ENCODE measurements at regions not wholly inside any gene's neighbourhood (a gene's known extent, or its start where the extent isn't known, plus 50 kb on each side); places are given as distances from the start of the nearest gene placed in this dataset.
"Not testable (repeated sequence)": the region's sequence is repeated elsewhere in the genome, so short reads cannot be mapped to it uniquely, and the experiment has no call there.

DNA sequence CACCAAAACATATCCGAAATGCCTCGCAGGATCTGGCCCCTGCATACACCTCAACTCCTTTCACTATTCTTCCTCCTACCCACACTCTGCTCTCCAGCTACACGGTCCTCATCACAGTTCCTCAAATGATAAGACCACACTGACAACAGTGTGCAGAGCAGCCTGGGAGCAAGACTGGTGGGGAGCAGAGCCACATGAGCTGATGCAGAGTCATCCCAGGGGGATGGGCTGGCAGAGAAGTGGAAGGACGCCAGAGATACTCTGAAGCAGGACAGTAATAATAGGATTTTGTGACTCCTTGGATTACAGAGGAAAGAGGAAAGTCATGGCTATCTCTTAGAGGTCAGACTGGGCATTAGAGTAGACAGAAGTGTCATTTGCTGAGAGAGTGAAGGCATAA, 167.2 kb downstream of the AVL9 start:
- H3K9me3 ChIP-seq; H3K4me3 ChIP-seq; H3K4me1 ChIP-seq; H3K27me3 ChIP-seq; DNase-seq (ENCODE audit: low spot score in 2 of 2); H3K36me3 ChIP-seq; H3K27ac ChIP-seq: not testable (repeated sequence)
- WGBS: 83% methylated on average over 4 of the region's 4 CpGs

DNA sequence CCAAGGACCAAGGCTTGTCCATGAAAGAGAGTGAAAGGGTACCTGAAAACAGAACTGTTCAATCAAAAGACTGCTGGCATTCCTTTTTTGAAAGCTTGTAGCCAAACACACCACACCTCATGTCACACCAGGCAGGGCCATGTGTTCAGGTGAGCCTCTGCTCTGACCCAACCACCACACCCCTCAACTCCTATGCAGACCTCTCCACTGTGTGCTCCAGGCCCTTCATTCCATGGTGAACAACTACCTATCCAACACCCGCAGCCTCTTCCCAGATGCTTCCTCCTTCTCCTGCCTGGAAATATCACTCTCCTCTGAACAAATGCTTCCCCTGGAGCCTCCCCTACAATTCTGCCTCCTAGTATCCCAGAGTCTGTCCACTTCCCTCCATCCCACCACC, 166.6 kb downstream of the AVL9 start:
- TF ChIP-seq EP300 (IDR thresholded peaks at IDR 0.05) (no peak), POLR2AphosphoS5 (IDR thresholded peaks at IDR 0.05) (no peak), POLR2A (IDR thresholded peaks at IDR 0.05) (no peak)
- TF ChIP-seq, protein P1, sequence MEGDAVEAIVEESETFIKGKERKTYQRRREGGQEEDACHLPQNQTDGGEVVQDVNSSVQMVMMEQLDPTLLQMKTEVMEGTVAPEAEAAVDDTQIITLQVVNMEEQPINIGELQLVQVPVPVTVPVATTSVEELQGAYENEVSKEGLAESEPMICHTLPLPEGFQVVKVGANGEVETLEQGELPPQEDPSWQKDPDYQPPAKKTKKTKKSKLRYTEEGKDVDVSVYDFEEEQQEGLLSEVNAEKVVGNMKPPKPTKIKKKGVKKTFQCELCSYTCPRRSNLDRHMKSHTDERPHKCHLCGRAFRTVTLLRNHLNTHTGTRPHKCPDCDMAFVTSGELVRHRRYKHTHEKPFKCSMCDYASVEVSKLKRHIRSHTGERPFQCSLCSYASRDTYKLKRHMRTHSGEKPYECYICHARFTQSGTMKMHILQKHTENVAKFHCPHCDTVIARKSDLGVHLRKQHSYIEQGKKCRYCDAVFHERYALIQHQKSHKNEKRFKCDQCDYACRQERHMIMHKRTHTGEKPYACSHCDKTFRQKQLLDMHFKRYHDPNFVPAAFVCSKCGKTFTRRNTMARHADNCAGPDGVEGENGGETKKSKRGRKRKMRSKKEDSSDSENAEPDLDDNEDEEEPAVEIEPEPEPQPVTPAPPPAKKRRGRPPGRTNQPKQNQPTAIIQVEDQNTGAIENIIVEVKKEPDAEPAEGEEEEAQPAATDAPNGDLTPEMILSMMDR (IDR thresholded peaks at IDR 0.05): no peak
- Histone ChIP-seq H3K36me3 (no peaks in the 10 kb centered on the region), H3K4me1 (no peaks in the 10 kb centered on the region), H3K27me3 (no peaks in the 10 kb centered on the region), H3K9me3 (no peaks in the 10 kb centered on the region), H3K27ac (no peak overlapping the region), H3K4me3 (no peak overlapping the region)
- DNase-seq (ENCODE audit: low spot score in 2 of 2): no peak
- 96% methylated on average over 1 of the region's 1 CpG for WGBS

DNA sequence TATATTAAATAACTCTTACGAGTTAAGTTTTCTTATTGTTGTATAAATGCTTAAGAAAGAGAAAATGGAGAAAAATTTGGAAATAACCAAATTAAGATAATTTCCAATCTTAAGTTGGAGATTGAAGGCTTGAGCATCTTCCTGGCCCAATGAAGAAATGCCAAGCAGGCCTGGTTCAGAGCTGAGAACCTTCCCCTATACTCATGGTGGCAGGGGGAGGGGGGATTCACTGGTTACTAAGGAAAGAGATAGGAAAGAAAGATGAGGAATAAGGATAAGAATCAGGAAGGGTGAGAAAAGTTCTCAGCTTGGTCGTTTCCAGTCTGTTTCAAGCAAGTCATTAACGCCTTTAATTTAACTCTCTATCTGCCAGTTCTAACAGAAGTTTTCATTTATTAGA, 166.2 kb downstream of the AVL9 start:
- H3K36me3 ChIP-seq: no peaks in the 10 kb centered on the region
- TF ChIP-seq POLR2AphosphoS5 (IDR thresholded peaks at IDR 0.05) (no peak), EP300 (IDR thresholded peaks at IDR 0.05) (no peak), POLR2A (IDR thresholded peaks at IDR 0.05) (no peak)
- TF ChIP-seq, protein P1 (IDR thresholded peaks at IDR 0.05): no peak
- no peak for DNase-seq (ENCODE audit: low spot score in 2 of 2)
- H3K4me3 ChIP-seq: no peak overlapping the region
- H3K9me3 ChIP-seq: no peaks in the 10 kb centered on the region
- no peaks in the 10 kb centered on the region for H3K27me3 ChIP-seq
- H3K27ac ChIP-seq: no peak overlapping the region
- H3K4me1 ChIP-seq: no peaks in the 10 kb centered on the region
- 60% methylated on average over 3 of the region's 3 CpGs for WGBS

DNA sequence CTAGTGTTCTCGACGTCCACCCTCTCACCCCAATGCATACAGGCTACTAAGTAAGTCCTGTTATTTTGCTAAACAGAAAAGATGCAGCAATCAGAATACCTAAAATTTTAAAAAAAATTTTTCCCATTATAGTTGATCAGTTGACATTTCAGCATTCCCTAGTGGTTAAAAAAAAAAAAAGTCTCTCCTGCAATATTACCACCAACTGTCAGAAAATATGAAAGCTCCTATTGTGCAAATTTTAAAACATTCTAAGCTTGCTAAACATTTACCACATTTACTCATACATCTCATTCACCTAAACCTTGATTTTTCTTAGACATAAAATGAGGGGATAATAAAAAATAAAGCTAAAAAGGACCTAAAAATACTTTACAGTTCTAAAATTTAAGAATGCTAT, 165.6 kb downstream of the AVL9 start:
- H3K36me3 ChIP-seq: no peaks in the 10 kb centered on the region
- WGBS: 65% methylated on average over 2 of the region's 2 CpGs
- no peak overlapping the region for H3K4me3 ChIP-seq
- no peaks in the 10 kb centered on the region for H3K9me3 ChIP-seq
- TF ChIP-seq POLR2AphosphoS5 (IDR thresholded peaks at IDR 0.05) (no peak), EP300 (IDR thresholded peaks at IDR 0.05) (no peak), POLR2A (IDR thresholded peaks at IDR 0.05) (no peak)
- TF ChIP-seq, protein P1 (IDR thresholded peaks at IDR 0.05): no peak
- H3K4me1 ChIP-seq: no peaks in the 10 kb centered on the region
- no peak overlapping the region for H3K27ac ChIP-seq
- H3K27me3 ChIP-seq: no peaks in the 10 kb centered on the region
- DNase-seq (ENCODE audit: low spot score in 2 of 2): no peak

- 91% methylated on average over 9 of the region's 9 CpGs for WGBS
- no peaks in the 10 kb centered on the region for H3K36me3 ChIP-seq
- H3K9me3 ChIP-seq: no peaks in the 10 kb centered on the region
- no peak for DNase-seq (ENCODE audit: low spot score in 2 of 2)
- H3K4me3 ChIP-seq: no peak overlapping the region
- no peak for TF ChIP-seq POLR2A (IDR thresholded peaks at IDR 0.05)
- no peak for TF ChIP-seq EP300 (IDR thresholded peaks at IDR 0.05)
- no peak for TF ChIP-seq POLR2AphosphoS5 (IDR thresholded peaks at IDR 0.05)
- TF ChIP-seq, protein P1 (IDR thresholded peaks at IDR 0.05): no peak
- H3K4me1 ChIP-seq: no peaks in the 10 kb centered on the region
- H3K27me3 ChIP-seq: no peaks in the 10 kb centered on the region
- no peak overlapping the region for H3K27ac ChIP-seq
Measured at GRCh38 chr7:32659853-32660252, 164.6 kb downstream of the AVL9 start.

- Histone ChIP-seq H3K9me3 (no peaks in the 10 kb centered on the region), H3K4me1 (no peaks in the 10 kb centered on the region), H3K27ac (no peak overlapping the region), H3K4me3 (no peak overlapping the region), H3K36me3 (no peaks in the 10 kb centered on the region), H3K27me3 (no peaks in the 10 kb centered on the region)
- 83% methylated on average over 2 of the region's 2 CpGs for WGBS
- DNase-seq (ENCODE audit: low spot score in 2 of 2): no peak
- TF ChIP-seq EP300 (IDR thresholded peaks at IDR 0.05): no peak
- TF ChIP-seq, protein P1 (IDR thresholded peaks at IDR 0.05): no peak
- no peak for TF ChIP-seq POLR2A (IDR thresholded peaks at IDR 0.05)
- no peak for TF ChIP-seq POLR2AphosphoS5 (IDR thresholded peaks at IDR 0.05)
Measured at GRCh38 chr7:32658467-32658869, 163.2 kb downstream of the AVL9 start.
